ENCODE measurements at regions not wholly inside any gene's neighbourhood (a gene's known extent, or its start where the extent isn't known, plus 50 kb on each side); places are given as distances from the start of the nearest gene placed in this dataset.

DNA sequence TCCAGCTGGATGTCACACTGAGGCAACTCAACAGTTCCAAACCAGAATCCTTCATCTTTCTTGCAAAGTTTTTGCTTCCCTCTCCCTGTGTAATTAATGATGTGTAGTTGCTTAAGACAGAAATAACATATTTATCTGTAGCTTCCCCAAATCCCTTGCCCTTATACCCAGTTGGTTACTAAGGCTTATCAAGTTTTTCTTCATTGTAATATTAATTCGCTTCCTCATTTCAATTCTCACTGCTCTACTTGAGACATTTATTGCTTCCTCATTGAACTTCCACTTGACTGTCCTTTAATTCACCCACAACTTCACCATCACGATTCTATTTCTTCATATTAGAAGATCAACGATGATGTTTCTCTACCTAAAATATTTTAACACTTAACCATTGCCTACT is 386.6 kb upstream of the CPEB2 start (continued):
- TF ChIP-seq, protein P1, sequence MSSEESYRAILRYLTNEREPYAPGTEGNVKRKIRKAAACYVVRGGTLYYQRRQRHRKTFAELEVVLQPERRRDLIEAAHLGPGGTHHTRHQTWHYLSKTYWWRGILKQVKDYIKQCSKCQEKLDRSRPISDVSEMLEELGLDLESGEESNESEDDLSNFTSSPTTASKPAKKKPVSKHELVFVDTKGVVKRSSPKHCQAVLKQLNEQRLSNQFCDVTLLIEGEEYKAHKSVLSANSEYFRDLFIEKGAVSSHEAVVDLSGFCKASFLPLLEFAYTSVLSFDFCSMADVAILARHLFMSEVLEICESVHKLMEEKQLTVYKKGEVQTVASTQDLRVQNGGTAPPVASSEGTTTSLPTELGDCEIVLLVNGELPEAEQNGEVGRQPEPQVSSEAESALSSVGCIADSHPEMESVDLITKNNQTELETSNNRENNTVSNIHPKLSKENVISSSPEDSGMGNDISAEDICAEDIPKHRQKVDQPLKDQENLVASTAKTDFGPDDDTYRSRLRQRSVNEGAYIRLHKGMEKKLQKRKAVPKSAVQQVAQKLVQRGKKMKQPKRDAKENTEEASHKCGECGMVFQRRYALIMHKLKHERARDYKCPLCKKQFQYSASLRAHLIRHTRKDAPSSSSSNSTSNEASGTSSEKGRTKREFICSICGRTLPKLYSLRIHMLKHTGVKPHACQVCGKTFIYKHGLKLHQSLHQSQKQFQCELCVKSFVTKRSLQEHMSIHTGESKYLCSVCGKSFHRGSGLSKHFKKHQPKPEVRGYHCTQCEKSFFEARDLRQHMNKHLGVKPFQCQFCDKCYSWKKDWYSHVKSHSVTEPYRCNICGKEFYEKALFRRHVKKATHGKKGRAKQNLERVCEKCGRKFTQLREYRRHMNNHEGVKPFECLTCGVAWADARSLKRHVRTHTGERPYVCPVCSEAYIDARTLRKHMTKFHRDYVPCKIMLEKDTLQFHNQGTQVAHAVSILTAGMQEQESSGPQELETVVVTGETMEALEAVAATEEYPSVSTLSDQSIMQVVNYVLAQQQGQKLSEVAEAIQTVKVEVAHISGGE (tag by site-specific recombination; conservative IDR thresholded peaks at IDR 0.05; ENCODE audit: low read depth) = no peak

DNA sequence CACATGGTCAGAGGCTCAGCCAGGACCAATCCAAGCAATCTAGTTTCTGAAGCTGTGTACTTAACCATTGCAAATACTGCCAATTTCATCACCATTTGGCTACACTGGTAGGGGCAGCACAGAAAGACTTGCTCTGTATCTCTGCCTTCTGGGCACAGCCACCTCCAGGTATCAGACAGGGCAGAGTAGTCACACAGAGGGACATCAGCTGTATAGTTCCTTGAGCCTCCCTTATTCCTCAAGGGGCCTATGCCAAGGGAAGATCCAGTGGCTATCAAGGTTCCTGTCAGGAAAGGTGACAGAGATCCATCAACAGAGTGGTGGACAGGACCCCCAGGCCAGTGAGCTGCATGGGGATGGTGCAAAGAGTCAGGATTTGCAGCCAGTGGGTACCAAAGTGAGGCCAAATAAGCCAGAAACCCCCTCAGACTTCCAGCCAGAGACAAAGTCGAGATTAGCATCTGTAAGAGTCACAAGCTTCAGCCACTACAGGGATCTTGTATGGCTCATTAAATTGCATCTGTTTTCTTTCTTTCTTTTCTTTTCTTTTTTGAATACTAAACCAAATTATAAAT is 381.6 kb upstream of the CPEB2 start:
- H3K9me3 ChIP-seq (ENCODE audit: control insufficient read depth, insufficient read depth, low read depth, low read length) = no peaks in the 10 kb centered on the region
- POLR2A ChIA-PET = no interaction called here
- no peak overlapping the region for H3K27ac ChIP-seq (ENCODE audit: extremely low read depth, low read depth, low read length)
- TF ChIP-seq ZNF146 (tag by site-specific recombination; IDR thresholded peaks at IDR 0.05) (no peak), ZNF10 (tag by site-specific recombination; IDR thresholded peaks at IDR 0.05) (no peak), ZSCAN23 (tag by site-specific recombination; IDR thresholded peaks at IDR 0.05) (no peak), ZNF621 (tag by site-specific recombination; IDR thresholded peaks at IDR 0.05) (no peak), ZBTB21 (tag by site-specific recombination; IDR thresholded peaks at IDR 0.05) (no peak), ZNF211 (tag by site-specific recombination; IDR thresholded peaks at IDR 0.05; ENCODE audit: low read depth) (no peak), ZNF654 (tag by site-specific recombination; IDR thresholded peaks at IDR 0.05; ENCODE audit: low read depth) (no peak), ZNF24 (tag by site-specific recombination; IDR thresholded peaks at IDR 0.05) (no peak), ZNF791 (tag by site-specific recombination; IDR thresholded peaks at IDR 0.05) (no peak), ZNF341 (tag by site-specific recombination; IDR thresholded peaks at IDR 0.05; ENCODE audit: low read depth) (no peak), GFI1B (tag by site-specific recombination; IDR thresholded peaks at IDR 0.05) (no peak), ZNF19 (tag by site-specific recombination; IDR thresholded peaks at IDR 0.05; ENCODE audit: low read depth) (no peak), ZNF707 (tag by site-specific recombination; IDR thresholded peaks at IDR 0.05) (no peak), MZF1 (tag by site-specific recombination; IDR thresholded peaks at IDR 0.05; ENCODE audit: borderline replicate concordance) (no peak)
- TF ChIP-seq, protein P2, sequence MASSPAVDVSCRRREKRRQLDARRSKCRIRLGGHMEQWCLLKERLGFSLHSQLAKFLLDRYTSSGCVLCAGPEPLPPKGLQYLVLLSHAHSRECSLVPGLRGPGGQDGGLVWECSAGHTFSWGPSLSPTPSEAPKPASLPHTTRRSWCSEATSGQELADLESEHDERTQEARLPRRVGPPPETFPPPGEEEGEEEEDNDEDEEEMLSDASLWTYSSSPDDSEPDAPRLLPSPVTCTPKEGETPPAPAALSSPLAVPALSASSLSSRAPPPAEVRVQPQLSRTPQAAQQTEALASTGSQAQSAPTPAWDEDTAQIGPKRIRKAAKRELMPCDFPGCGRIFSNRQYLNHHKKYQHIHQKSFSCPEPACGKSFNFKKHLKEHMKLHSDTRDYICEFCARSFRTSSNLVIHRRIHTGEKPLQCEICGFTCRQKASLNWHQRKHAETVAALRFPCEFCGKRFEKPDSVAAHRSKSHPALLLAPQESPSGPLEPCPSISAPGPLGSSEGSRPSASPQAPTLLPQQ (tag by site-specific recombination; IDR thresholded peaks at IDR 0.05) = no peak
- TF ChIP-seq, protein P3, sequence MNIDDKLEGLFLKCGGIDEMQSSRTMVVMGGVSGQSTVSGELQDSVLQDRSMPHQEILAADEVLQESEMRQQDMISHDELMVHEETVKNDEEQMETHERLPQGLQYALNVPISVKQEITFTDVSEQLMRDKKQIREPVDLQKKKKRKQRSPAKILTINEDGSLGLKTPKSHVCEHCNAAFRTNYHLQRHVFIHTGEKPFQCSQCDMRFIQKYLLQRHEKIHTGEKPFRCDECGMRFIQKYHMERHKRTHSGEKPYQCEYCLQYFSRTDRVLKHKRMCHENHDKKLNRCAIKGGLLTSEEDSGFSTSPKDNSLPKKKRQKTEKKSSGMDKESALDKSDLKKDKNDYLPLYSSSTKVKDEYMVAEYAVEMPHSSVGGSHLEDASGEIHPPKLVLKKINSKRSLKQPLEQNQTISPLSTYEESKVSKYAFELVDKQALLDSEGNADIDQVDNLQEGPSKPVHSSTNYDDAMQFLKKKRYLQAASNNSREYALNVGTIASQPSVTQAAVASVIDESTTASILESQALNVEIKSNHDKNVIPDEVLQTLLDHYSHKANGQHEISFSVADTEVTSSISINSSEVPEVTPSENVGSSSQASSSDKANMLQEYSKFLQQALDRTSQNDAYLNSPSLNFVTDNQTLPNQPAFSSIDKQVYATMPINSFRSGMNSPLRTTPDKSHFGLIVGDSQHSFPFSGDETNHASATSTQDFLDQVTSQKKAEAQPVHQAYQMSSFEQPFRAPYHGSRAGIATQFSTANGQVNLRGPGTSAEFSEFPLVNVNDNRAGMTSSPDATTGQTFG (tag by site-specific recombination; IDR thresholded peaks at IDR 0.05; ENCODE audit: borderline replicate concordance) = no peak
- no peak overlapping the region for H3K4me3 ChIP-seq (ENCODE audit: low read depth, low read length)
- no peaks in the 10 kb centered on the region for H3K4me1 ChIP-seq (ENCODE audit: control insufficient read depth, insufficient read depth, low read length)
- CTCF ChIA-PET = interaction anchor here (0.7 kb wide), 1 partner anchor 1463 kb away, joined by 4 read pairs; the partner anchor contains the start of gene PROM1
- no peaks in the 10 kb centered on the region for H3K36me3 ChIP-seq (ENCODE audit: control insufficient read depth in 2 of 2, insufficient read depth in 1 of 2, low read length in 2 of 2)

Data from HEK293 (cell line).